ENCODE measurements at regions not wholly inside any gene's neighbourhood (a gene's known extent, or its start where the extent isn't known, plus 50 kb on each side); places are given as distances from the start of the nearest gene placed in this dataset.

GRCh38 chr4:144591401-144591800 is 54.6 kb upstream of the HHIP start:
- Histone ChIP-seq H3K4me3 (ENCODE audit: low read length) (no peak overlapping the region), H3K4me1 (ENCODE audit: control insufficient read depth, insufficient read depth, low read length) (peaks cover 4% of the 10 kb centered on the region), H3K27me3 (replicated peaks; ENCODE audit: control insufficient read depth, insufficient read depth, low read length) (no peaks in the 10 kb centered on the region), H3K9me3 (ENCODE audit: control insufficient read depth, low read length) (no peaks in the 10 kb centered on the region), H3K9ac (ENCODE audit: low read length) (no peak overlapping the region), H3K36me3 (ENCODE audit: control insufficient read depth, insufficient read depth, low read length, severe bottlenecking) (no peaks in the 10 kb centered on the region)
- peak; percentile 78 for DNase-seq (ENCODE audit: low read depth)

- Histone ChIP-seq H3K27me3 (replicated peaks; ENCODE audit: control insufficient read depth, insufficient read depth, low read length) (no peaks in the 10 kb centered on the region), H3K9ac (ENCODE audit: low read length) (no peak overlapping the region), H3K4me3 (ENCODE audit: low read length) (no peak overlapping the region), H3K4me1 (ENCODE audit: control insufficient read depth, insufficient read depth, low read length) (peaks cover 4% of the 10 kb centered on the region), H3K36me3 (ENCODE audit: control insufficient read depth, insufficient read depth, low read length, severe bottlenecking) (no peaks in the 10 kb centered on the region), H3K9me3 (ENCODE audit: control insufficient read depth, low read length) (no peaks in the 10 kb centered on the region)
- DNase-seq (ENCODE audit: low read depth) = no peak
Measured at GRCh38 chr4:144592264-144592663, 53.7 kb upstream of the HHIP start.

- Histone ChIP-seq H3K4me1 (ENCODE audit: control insufficient read depth, insufficient read depth, low read length) (peaks cover 4% of the 10 kb centered on the region), H3K9me3 (ENCODE audit: control insufficient read depth, low read length) (no peaks in the 10 kb centered on the region), H3K4me3 (ENCODE audit: low read length) (no peak overlapping the region), H3K27me3 (replicated peaks; ENCODE audit: control insufficient read depth, insufficient read depth, low read length) (no peaks in the 10 kb centered on the region), H3K36me3 (ENCODE audit: control insufficient read depth, insufficient read depth, low read length, severe bottlenecking) (no peaks in the 10 kb centered on the region), H3K9ac (ENCODE audit: low read length) (no peak overlapping the region)
- no peak for DNase-seq (ENCODE audit: low read depth)
Measured at GRCh38 chr4:144594471-144594986, 51.4 kb upstream of the HHIP start.

- no peak overlapping the region for H3K9ac ChIP-seq (ENCODE audit: low read length)
- no peaks in the 10 kb centered on the region for H3K9me3 ChIP-seq (ENCODE audit: control insufficient read depth, low read length)
- no peaks in the 10 kb centered on the region for H3K36me3 ChIP-seq (ENCODE audit: control insufficient read depth, insufficient read depth, low read length, severe bottlenecking)
- DNase-seq (ENCODE audit: low read depth) = no peak
- no peaks in the 10 kb centered on the region for H3K27me3 ChIP-seq (replicated peaks; ENCODE audit: control insufficient read depth, insufficient read depth, low read length)
- peaks cover 4% of the 10 kb centered on the region for H3K4me1 ChIP-seq (ENCODE audit: control insufficient read depth, insufficient read depth, low read length)
- no peak overlapping the region for H3K4me3 ChIP-seq (ENCODE audit: low read length)
Measured at GRCh38 chr4:144595681-144596080, 50.3 kb upstream of the HHIP start.
